HT-29 (cell line): ENCODE measurements at regions not wholly inside any gene's neighbourhood (a gene's known extent, or its start where the extent isn't known, plus 50 kb on each side); places are given as distances from the start of the nearest gene placed in this dataset.

ENCODE experiments used
- DNase-seq: peaks from one replicate; pipeline ENCODE4 v3.0.0-alpha.2; 2015; ENCODE audit warnings: low spot score

DNA sequence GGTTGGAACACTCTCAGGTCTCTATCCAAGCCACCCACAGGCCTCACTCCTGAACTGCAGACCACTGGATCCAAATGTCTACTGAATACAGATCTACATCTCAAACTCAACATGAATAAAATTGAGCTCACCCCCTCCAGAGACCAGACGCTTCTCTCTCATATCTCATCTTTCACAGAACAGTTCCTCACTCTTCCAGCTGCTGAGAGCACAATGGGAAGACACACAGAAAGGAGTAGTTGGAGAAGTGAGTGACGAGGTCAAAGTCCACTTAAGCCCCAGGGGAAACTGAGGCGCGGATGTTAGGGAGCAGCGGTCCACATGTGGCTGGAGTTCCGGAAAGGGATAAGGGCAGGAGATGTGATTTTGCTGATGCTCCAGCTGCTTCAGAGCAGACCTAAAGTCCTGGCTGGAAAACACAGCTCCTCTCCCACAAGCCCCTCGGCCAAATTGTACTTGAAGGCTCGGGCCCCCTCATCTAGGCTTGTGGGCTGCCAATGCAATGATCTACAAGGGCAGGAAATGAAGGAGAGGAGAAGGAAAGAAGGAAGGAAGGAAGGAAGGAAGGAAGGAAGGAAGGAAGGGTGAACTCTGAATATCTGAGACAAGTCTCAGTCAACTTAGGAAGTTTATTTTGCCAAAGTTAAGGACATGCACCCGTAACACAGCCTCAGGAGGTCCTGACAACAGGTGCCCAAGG lies 211.2 kb upstream of the TLE3 start:
- no peak for DNase-seq

DNA sequence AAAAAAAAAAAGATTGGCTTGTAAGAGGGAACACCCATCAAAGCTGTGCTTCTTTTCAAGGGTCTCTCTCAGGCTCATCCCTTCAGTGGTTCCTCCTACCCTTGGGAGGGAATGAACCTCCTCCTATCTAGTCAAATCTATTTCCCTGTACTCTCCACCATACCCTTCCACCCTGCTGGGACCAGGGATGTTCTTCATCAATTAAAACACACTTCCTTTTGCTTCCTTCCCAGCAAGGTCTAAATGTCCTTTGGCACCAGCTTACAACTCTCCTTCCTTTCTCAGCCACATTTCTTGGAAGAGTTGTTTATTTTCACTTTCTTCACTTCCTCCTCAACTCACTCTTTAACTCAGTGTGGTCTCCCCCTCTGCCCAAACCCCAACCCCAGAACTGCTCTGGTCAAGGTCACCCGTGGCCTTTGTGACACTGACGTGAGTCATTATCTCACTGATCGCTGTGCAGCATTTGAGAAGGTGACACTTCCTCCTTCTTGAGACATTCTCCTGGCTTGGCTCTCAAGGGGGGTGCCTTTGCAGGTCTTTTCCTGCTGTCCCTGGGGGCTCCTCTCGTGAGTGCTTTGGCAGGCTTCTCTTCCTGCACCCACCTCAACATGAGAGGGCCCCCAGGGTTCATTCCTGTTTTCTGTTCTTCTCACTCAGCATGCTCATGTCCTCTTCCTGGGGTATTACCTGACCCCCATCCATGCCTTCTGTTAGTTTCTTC lies 210.5 kb upstream of the TLE3 start:
- DNase-seq = peak; percentile 41

DNA sequence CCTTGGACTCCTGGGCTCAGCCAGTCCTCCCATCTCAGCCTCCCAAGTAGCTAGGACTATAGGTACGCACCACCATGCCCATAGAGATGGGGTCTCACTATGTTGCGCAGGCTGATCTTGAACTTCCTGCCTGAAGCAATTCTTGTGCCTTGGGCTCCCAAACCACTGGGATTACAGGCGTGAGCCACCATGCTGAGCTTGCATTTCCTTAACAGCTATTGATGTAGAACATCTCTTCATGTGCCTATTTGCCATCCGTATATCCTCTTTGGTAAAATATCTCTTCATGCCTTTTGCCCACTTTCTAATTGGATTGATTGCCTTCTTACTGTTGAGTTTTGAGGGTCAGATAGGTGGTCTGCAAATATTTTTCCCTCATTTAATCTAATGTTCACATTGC lies 208.9 kb upstream of the TLE3 start:
- no peak for DNase-seq

DNA sequence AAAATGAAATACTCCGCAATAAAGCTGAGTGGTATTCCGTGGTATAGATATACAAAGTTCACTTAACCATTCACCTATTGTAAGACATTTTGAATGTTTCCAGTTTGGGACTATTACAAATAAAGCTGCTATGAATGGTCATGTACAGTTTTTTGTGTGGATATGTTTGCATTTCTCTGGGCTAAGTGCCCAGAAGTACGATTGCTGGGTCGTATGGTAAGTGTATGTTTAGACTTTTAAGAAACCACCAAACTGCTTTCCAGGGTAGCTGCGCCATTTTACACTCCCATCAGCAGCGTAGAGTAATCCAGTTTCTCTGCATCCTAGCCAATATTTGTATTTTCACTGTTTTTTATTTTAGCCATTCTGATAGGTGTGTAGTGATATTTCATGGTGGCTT lies 208.4 kb upstream of the TLE3 start:
- DNase-seq = no peak

DNA sequence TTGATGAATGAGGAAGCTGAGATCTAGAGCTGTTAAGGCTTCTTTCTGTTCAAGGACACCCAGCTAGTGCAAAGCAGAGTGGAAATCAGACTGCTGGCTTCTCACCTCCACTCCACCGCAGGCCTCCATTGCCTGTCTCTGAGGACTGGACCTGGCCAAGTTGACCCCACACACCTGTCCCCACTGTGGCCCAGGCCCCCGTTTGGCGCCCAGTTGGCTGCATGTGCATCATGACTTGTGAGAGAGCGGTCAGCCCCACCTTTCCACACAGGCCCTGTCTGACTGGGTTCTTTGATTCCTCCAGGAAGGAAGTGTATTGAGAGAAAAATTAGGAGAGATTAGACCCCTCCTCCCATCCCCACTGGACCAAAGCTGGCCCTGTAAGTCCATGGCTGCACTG lies 206.3 kb upstream of the TLE3 start:
- DNase-seq = no peak

DNA sequence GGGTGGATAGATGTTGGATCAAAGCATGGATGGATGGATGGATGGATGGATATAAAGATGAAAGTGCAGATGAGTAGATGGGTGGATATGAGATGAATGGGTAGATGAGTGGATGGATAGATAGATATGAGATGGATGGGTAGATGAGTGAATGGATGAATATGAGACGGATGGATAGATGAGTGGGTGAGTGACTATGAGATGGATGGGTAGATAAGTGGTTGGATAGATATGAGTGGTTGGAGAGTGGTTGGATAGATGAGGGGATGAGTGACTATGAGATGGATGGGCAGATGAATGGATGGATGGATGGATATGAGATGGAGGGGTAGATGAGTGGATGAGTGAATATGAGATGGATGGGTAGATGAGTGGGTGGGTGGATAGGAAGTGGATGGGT lies 204.6 kb upstream of the TLE3 start:
- no peak for DNase-seq

DNA sequence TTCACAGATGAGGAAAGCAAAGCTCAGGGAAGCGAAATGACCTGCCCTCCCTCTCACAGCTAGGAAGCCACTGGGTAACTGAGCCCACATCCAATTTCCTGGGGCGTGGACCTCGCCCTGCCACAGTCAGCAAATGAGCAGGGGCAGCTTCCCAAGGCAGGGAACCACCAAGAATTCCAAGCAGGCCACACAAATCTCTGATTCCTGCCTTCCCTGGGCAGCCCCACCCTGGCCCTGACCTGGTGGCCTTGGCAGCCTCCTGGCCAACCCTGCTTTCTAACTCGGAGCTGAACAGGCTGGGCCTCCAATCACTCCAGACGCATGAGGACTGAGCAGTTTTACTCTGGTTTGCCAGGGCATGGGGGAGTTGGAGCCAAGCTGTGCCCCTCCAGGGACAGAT lies 203.7 kb upstream of the TLE3 start:
- DNase-seq = no peak

DNA sequence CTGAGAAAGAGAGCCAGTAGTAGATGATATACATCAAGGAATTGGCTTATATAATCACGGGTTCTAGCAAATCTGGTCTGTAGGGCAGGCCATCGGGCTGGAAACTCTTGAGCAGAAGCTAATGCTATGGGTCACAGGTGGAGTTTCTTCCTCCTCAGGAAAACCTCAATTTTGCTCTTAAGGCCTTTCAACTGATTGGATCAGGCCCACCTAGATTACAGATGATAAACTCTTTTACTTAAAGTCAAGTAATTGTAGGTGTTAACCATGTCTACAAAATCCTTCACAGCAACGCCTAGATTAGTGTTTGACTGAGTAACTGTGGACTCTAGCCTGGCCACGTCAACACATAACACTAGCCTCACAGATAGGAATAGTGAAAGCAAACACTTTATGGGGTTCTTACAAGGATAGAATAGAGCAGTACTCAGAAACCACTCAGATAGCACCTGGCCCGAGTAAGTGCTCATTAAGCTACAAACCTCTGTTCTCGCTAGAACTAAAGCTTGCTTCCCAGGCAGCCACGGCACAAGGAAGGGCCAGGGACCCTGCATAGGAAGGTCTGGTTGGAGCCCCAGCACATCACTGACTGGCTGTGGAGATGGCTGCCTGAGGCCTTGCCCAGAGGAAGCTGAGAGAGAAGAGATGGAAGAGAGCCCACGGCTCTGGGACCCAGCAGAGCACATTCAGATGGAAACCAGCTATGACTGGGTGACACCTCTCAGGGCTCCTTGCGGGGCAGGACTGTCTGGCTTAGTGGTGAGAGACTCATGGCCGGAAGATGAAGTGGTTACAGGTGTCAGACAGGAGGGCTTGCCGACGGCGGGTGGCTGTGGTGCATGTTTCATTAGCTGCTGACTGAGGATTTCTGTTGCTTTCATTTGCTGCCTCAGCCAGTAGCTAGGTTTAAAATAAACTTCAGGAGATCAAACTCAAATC lies 202.5 kb upstream of the TLE3 start:
- no peak for DNase-seq

DNA sequence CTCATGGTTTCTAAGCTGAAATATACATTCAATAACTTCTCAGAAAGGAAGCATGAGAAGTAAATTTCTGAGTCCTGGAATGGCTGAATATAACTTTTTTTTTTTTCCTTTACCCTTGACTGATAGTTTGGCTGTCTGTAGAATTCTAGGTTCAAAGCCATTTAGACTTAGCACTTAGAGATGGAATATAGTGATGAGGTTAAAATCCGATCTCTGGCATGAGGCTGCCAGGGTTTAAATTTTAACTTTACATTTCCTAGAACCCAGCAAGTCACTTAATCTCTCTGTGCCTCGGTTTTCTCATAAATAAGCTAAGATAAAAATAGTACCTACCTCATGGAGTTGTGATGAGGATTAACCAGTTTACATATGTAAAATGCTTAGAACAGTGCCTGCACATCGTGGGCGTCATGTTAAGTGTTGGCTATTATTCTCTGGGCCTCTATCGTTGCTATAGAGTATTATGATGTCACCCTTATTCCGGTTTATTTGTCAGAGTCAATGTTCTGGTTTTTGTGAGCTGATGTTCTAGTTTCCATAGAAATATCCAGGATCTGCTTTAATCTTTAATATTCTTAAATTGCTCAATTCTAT lies 199.8 kb upstream of the TLE3 start:
- DNase-seq = no peak

DNA sequence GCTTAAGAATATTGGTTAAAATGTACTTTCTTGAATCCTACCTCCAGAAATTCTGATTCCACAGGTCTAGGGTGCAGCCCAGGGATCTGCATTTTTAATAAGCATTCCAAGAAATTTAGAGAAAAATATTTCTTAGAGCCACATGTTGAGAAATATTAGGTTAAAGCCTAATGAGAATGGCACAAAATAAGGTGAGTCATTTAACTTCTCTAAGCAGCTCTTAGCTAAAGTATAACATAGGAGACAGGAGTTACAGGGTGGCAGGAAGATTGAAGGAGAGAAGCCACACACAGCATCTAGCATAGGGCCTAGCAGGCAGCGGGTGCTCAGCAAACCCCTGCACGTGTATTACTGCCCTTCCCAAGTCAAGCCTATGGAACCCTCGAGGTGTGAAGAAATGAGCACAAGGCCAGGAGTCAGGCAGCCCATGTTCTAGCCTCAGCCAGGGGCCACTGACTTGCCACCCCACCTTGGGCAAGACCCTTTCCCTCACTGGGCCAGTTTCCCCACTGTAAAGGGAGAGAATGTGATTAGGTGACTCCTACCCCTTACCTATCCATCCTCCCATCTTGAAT lies 197.1 kb upstream of the TLE3 start:
- DNase-seq = no peak

DNA sequence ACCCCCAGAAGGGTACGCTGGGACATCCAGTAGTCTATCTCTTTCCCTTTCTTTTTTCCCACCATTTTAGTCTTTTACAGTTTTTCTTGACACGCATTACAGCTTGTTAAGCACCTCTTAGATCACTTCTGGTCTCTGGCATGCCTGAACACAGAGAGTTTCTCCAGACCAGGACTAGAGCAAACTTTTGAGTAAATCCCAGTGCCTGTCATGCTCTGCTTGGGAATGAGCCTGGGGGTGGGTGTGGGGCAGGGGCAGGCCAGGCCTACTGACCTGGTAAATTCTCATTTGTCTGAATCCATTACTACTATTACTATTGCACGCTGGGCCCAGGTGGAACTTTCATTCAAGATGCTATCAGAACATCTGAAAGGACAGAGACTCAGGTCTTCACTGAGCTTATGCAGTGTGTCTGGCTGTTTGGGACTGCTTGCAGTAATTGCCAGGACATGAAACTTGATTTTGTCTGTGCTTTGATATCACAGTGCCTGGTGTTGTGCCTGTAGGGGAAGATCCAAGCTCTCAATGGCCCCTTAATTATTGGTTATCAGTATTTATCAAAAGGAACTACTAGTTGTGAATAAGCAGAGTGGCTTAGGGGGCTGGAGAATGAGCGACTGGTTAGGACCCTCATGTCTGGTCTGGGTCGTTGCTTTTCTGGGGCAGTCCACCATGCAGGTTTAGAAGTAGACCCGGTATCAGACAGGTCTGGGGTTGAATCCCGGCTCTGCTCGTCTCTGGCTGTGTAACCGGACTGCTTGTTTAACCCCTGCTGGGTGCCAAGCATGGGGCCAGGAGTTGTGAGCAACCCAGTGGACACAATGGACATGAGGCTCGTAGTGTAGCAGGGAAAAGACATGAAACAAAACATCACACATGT lies 196.1 kb upstream of the TLE3 start:
- no peak for DNase-seq

DNA sequence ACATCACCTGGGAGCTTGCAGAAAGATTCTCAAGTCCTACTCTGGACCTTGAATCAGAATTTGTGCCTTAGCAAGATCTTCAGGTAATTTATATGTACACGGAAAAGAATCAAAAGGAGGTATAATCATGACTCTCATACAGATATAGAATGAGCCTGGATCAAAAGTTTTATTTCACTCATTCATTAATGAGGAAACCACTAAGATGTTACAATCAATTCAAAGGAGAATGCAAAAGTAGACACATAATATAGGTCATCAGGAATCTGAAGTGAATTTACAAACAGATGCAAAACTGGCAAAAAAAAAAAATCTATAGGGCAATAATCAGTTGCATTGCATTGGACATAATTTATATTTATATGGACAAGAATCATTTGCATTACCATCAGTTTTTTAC lies 195.4 kb upstream of the TLE3 start:
- DNase-seq = no peak

DNA sequence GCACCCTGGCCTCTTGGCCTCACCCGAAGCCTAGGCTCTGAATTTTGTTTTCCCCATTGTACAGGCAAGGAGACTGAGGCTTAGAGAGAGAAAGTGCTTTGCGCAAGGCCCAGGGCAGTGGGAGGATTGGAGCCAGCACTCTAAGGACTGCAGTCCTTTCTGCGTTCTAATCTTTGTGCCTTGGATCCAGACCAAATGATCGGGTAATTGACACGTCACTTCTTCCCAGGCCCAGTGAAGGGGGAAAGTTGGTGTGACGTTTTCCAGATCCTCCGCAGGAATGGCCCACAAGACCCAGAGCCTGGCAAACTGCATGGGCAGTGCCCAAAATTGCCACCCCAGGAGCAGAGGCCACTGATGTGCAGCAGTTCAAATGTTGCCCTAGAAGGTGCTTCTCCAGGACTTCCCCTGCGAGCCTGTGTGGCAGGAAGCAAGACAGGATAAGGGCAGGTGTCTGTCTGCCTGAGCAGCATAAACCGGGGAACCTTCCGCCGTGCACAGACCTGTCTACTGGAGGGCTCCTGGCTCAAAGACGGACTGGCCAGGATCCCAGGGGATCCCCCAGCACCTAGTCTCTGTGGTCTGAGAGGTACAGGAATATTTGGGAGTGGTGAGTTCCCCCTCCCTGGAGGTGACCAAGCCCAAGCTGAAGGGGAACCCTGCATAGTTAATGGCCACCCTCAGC lies 194.5 kb upstream of the TLE3 start:
- DNase-seq = no peak

DNA sequence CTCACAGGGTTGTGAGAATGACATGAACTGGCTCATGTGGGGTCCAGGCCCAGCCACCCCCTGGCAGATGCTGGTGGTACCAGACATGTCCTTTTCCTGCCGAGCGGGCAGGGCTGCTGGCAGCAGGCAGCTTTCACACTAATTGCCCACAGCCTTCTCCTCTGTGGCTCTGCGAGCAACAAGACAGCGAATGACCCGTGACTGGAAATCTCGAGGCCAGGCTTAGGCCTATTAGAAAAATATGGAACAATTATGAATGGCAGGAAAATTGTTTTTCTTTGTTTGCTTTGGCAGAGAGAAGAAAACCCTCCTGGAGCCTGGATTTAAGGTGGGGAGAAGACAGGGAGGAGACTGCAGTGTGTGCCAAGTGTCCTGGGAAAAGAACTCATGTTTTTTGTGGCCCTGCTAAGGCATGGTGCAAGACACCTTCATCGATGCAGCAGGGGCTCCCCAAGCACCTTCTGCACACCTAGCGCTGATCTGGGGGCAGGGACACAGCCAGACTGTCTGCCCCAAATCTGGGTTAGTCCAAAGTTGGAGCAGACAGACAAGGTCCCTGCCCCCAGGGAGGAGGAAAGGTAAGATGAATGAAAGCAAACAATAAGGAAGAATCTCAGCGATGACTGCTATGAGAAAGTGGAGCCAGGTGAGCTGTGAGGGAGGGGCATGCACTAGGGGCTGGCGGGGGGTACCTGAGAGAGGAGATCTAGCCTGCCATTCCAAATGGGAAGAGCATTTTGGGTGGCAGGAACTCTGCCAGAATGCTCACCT lies 193.8 kb upstream of the TLE3 start:
- no peak for DNase-seq

DNA sequence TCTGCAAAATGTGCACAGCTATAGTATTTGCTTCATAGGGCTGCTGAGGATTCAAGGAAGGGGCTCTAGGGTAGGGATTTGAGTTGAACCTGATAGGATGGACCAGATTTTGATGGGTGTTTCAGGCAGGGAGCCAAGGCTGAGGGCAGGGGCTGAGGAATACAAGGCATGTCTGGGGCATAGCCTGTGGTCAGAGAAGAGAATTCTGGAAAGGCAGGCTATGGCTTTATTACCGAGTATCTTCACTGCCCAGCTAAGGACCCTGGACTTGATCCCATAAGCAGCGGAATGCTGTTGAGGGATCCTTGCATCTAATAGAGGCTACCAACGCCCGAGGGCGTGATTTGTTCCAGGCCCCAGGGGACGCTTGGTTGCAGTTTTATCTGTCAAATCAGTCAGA lies 193.0 kb upstream of the TLE3 start:
- no peak for DNase-seq

DNA sequence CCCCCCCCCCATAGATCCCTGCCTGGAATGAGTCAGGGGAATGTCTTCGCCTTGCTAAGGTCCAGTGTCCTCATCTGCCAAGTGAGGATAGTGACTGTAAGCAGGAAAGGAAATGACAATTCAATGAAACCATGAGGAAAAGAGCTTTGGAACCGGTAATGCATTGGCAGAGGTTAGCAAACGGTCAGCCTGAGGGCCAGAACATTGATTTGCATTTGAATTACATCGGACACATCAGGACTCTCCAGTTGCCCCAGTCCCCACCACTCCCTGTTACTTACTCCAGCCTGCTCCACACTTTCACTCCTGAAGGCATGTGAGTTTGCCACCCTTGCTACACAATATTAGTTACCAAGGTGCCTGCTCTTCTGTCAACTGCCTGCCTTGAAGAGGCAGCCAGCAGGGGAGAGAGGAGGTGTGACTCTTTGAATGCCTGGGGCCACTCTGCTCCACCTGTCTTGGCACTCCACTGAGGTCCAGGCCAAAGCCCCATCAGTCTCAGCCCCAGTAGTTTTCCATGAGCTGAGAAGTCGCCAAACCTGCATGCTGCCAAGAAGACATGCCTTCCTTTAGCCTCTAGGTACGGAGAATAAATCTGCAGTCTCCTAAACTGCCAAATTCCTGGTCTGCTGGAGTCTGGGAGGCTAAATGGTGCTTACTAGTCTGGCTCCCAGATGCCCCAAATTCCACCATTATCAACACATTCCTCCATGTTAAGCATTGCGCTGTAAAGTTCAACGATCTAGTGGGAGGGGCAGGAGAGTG lies 191.7 kb upstream of the TLE3 start:
- DNase-seq = peak; percentile 27

DNA sequence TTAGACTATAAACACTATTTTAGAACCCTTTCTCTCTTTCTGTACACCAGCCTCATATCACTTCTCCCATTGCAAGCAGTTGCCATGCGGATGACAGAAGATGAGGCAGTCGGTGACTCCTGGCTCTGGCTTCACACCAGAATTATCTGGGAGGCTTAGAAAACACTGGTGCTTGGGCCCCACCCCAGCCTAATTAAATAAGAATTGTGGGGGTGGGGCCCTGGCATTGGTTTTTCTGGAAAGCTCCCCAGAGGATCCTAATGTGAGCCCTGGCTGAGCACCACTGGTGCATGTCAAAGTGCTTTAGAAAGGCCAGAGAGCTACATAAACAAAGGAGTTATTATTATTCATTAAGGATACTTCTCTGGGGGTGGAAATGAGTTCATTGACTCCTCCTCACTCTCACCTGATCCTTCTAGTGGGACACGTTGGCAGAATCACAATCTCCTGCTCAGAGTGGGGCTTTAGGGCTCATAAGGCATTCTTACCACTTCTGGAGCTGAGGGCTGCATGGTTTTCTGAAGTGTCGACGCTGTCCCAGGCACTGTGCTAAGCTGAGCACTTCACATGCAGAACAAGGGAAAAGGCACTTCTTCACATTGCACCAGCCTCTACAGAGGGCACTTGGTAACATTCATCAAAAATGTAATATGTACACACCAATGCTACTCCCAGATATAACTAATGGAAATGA lies 188.5 kb upstream of the TLE3 start:
- no peak for DNase-seq
